Ovary (tissue), 3 donors: ENCODE measurements at regions not wholly inside any gene's neighbourhood (a gene's known extent, or its start where the extent isn't known, plus 50 kb on each side); places are given as distances from the start of the nearest gene placed in this dataset.

Source experiments
- CTCF ChIP-seq, 3 donors: fragments of 450-650 bp in 2 of 3; fragments of 200-600 bp in 1 of 3; IDR thresholded peaks; one replicate each; pipeline versions ENCODE4 v1.5.1 to v1.8.0; 2016 to 2022; ENCODE audit warnings: antibody characterized with exemption in 3 of 3, mild to moderate bottlenecking in 1 of 3
- EP300 ChIP-seq: sonication (generic); formaldehyde crosslinking; IDR thresholded peaks from one replicate; pipeline ENCODE4 v1.6.1; 2017; ENCODE audit warnings: antibody characterized with exemption
- POLR2A ChIP-seq: fragments of 450-650 bp; IDR thresholded peaks from one replicate; pipeline ENCODE4 v1.6.1; 2017; ENCODE audit warnings: antibody characterized with exemption, mild to moderate bottlenecking, moderate library complexity
- donor health status: DM: no; HTN: no; CAD: no.

GRCh38 chr1:201676197-201676596 lies 137.3 kb downstream of the NAV1 start:
- TF ChIP-seq CTCF (IDR thresholded peaks at IDR 0.05), result no peak
- no peak for TF ChIP-seq POLR2A
- no peak for TF ChIP-seq EP300
